ACC112 (cell line): ENCODE measurements at regions not wholly inside any gene's neighbourhood (a gene's known extent, or its start where the extent isn't known, plus 50 kb on each side); places are given as distances from the start of the nearest gene placed in this dataset.
"Not testable (repeated sequence)": the region's sequence is repeated elsewhere in the genome, so short reads cannot be mapped to it uniquely, and the experiment has no call there.

Experiments
- H2AFZ ChIP-seq: fragments of 200-600 bp; sonication (generic); one replicate; pipeline ENCODE4 v1.6.0; 2017; ENCODE audit warnings: antibody characterized with exemption, low read length; ENCODE audit not compliant: unreplicated experiment
- H3K27ac ChIP-seq: fragments of 200-600 bp; sonication (generic); 2 replicates; pipeline ENCODE4 v1.5.1; 2014; ENCODE audit warnings: low read depth, mild to moderate bottlenecking, antibody characterized with exemption, low read length, moderate library complexity
- H3K27me3 ChIP-seq: fragments of 200-600 bp; sonication (generic); 2 replicates; pipeline ENCODE4 v1.6.1; 2014; ENCODE audit warnings: mild to moderate bottlenecking, antibody characterized with exemption, low read length, moderate library complexity, mixed read lengths; ENCODE audit not compliant: insufficient read depth
- H3K36me3 ChIP-seq: fragments of 200-600 bp; sonication (generic); 2 replicates; pipeline ENCODE4 v1.6.1; 2016; ENCODE audit warnings: mild to moderate bottlenecking, antibody characterized with exemption, low read length, moderate library complexity, mixed read lengths; ENCODE audit not compliant: insufficient read depth
- H3K4me1 ChIP-seq: fragments of 200-600 bp; sonication (generic); one replicate; pipeline ENCODE4 v1.6.1; 2016; ENCODE audit warnings: low read length, mixed read lengths; ENCODE audit not compliant: insufficient read depth, unreplicated experiment, control insufficient read depth
- H3K4me3 ChIP-seq: fragments of 200-600 bp; sonication (generic); 2 replicates; pipeline ENCODE4 v1.5.1; 2014; ENCODE audit warnings: mild to moderate bottlenecking, low read depth, low read length
- H3K79me2 ChIP-seq: fragments of 200-600 bp; sonication (generic); one replicate; pipeline ENCODE4 v1.6.0; 2016; ENCODE audit warnings: low read length; ENCODE audit not compliant: control insufficient read depth, unreplicated experiment, insufficient read depth

DNA sequence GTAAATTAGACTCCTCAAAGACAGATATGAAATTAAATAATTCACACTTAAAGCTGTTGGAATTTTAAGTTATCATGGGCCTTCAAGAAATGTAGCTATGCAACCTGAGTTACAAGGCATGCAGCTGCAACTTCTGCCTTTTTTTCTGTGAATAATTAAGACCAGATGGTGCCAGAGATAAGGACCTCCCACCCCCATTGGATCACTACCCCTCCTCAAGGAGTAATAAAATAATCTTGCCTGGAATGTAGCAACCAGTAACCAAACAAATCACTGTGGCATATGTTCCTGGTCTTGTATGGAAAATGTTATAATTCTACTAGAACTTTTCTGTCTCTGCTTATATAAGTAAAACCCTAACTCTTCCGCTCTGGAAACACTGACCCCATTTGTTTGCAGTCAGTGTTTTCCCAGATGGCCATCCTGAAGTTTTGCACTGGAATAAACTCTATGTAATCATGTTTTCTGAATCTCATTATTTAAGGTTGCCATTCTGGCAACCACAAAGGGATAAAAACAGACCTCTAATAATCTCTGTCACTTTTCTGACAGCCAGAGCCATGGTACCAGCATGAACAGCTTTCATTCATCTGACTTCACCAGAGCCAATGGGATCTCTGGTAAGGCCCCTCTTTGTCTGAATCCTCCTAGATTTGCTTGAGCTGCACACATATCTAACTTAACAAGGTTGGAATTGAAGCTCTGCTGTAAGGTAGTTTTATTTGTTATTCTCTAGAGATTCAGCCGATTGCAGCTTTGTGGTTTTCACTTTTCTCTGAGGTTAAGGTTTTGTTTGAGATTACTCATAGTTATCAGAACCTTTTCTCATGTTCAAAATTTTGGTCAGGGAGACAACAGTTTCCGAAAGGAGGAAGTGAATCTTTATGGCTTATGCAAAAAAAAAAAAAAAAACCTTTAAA lies 274.6 kb downstream of the NAF1 start:
- Histone ChIP-seq H2AFZ (no peak overlapping the region), H3K27ac (no peak overlapping the region), H3K36me3 (no peaks in the 10 kb centered on the region), H3K79me2 (no peaks in the 10 kb centered on the region), H3K27me3 (no peaks in the 10 kb centered on the region), H3K4me1 (no peaks in the 10 kb centered on the region), H3K4me3 (no peak overlapping the region)

DNA sequence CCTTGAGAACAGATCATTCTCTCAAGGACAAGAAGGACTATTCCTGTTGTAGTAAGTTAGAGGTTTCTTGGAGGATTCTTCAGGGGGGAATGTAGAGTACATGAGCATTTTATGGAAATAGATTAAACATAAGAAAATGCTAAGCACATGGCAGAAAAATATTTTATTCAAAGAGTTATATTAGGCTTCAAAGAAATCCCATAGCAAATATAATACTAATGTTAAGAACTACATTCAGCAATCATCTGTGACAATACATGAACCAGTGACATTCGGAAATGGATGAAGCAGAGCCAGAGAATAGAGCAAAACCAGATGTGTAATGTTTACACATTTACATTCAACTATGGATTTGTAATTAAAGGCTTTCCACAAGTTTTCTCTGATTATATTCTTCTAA lies 288.6 kb downstream of the NAF1 start:
- Histone ChIP-seq H3K4me3 (no peak overlapping the region), H3K4me1 (no peaks in the 10 kb centered on the region), H2AFZ (no peak overlapping the region), H3K27me3 (no peaks in the 10 kb centered on the region), H3K79me2 (no peaks in the 10 kb centered on the region), H3K27ac (no peak overlapping the region), H3K36me3 (no peaks in the 10 kb centered on the region)

- Histone ChIP-seq H3K79me2 (no peaks in the 10 kb centered on the region), H2AFZ (no peak overlapping the region), H3K27me3 (no peaks in the 10 kb centered on the region), H3K4me1 (no peaks in the 10 kb centered on the region), H3K36me3 (no peaks in the 10 kb centered on the region), H3K4me3 (no peak overlapping the region), H3K27ac (no peak overlapping the region)
Measured at GRCh38 chr4:162874748-162875147, 291.9 kb downstream of the NAF1 start.

DNA sequence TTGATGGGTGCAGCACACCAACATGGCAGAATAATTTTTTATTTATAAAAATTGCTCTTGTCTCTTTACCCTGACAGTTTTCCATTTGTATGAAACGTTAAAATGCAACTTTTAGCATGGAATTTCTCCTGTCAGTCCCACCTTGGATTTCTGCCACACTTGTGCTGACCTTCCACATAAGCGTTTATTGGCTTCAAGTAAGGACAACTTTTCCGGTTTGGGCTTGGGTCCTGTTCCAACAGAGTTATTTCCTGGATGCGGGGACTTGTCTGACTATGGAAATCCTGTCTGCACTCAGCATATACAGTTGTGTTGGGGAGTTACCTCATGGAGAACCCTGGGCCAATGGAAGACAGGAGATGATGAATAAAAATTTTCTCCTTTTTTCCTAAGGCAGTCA lies 294.7 kb downstream of the NAF1 start:
- no peaks in the 10 kb centered on the region for H3K36me3 ChIP-seq
- no peaks in the 10 kb centered on the region for H3K79me2 ChIP-seq
- no peak overlapping the region for H2AFZ ChIP-seq
- H3K27ac ChIP-seq = no peak overlapping the region
- H3K27me3 ChIP-seq = no peaks in the 10 kb centered on the region
- H3K4me3 ChIP-seq = no peak overlapping the region
- H3K4me1 ChIP-seq = no peaks in the 10 kb centered on the region

DNA sequence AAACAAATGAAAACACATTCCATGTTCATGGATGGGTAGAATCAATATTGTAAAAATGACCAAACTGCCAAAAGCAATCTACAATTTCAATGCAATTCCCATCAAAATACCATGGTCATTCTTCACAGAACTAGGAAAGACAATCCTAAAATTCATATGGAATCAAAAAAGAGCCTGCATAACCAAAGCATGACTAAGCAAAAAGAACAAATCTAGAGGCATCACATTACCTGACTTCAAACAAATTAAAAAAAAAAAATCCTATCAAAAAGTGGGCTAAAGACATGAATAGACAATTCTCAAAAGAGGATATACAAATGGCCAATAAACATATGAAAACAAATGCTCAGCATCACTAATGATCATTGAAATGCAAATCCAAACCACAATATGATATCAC lies 297.5 kb downstream of the NAF1 start:
- Histone ChIP-seq H3K27ac (no peak overlapping the region), H3K36me3 (no peaks in the 10 kb centered on the region), H3K79me2 (no peaks in the 10 kb centered on the region), H2AFZ (no peak overlapping the region), H3K4me1 (no peaks in the 10 kb centered on the region), H3K27me3 (no peaks in the 10 kb centered on the region), H3K4me3 (no peak overlapping the region)

- Histone ChIP-seq H3K79me2 (no peaks in the 10 kb centered on the region), H2AFZ (no peak overlapping the region), H3K27me3 (no peaks in the 10 kb centered on the region), H3K4me3 (no peak overlapping the region), H3K4me1 (no peaks in the 10 kb centered on the region), H3K36me3 (no peaks in the 10 kb centered on the region), H3K27ac (no peak overlapping the region)
Measured at GRCh38 chr4:162866565-162866964, 300.1 kb downstream of the NAF1 start.

DNA sequence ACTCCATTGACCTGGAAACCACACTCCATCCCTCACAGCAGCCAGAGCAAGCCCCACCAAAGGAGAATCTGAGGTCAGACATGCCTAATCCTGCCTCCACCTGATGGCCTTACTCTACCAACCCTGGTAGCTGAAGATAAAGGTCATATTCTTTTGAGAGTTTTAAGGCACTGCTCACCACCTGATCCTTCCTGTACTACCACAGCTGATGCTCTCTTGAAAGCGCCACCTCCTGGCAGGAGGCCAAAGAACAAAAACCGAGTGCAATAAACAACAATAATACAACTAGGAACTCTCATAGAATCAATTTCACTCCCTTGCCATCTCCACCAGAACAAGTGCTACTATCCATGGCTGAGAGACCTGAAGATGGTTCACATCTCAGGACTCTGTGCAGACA lies 301.6 kb downstream of the NAF1 start:
- Histone ChIP-seq H3K27me3 (no peaks in the 10 kb centered on the region), H3K4me3 (no peak overlapping the region), H3K4me1 (no peaks in the 10 kb centered on the region), H3K27ac (no peak overlapping the region), H3K79me2 (no peaks in the 10 kb centered on the region), H3K36me3 (no peaks in the 10 kb centered on the region), H2AFZ (no peak overlapping the region)

DNA sequence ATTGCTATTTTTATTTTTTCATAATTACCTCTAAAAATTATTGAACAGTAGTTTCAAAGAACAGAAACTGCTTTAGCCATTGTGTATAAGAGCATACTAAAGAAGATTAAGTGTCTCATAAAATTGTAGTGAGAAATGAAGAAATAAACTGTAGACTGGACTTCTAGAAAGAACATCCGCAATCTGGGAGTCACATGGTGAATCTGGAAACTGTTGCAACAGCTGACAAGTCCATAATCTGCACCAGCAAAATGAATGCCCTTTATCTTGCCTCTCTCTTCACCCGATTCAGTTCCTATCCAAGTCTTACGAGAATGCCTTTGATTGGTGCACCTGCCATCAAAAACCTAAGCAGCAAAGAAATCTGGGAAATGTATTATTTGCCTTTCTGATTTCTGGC lies 312.9 kb downstream of the NAF1 start:
- Histone ChIP-seq H3K27me3 (no peaks in the 10 kb centered on the region), H3K4me3 (no peak overlapping the region), H3K36me3 (no peaks in the 10 kb centered on the region), H3K4me1 (no peaks in the 10 kb centered on the region), H3K79me2 (no peaks in the 10 kb centered on the region), H2AFZ (no peak overlapping the region), H3K27ac (no peak overlapping the region)

- H3K4me3 ChIP-seq = no peak overlapping the region
- H3K4me1 ChIP-seq = no peaks in the 10 kb centered on the region
- H3K27me3 ChIP-seq = no peaks in the 10 kb centered on the region
- no peak overlapping the region for H3K27ac ChIP-seq
- no peaks in the 10 kb centered on the region for H3K79me2 ChIP-seq
- H2AFZ ChIP-seq = no peak overlapping the region
- H3K36me3 ChIP-seq = no peaks in the 10 kb centered on the region
Measured at GRCh38 chr4:162852642-162853041, 314.0 kb downstream of the NAF1 start.

- not testable (repeated sequence) for H3K36me3 ChIP-seq, H2AFZ ChIP-seq, H3K27ac ChIP-seq, H3K4me3 ChIP-seq, H3K4me1 ChIP-seq, H3K79me2 ChIP-seq, H3K27me3 ChIP-seq
Measured at GRCh38 chr4:162851241-162851758, 315.4 kb downstream of the NAF1 start.

- no peak overlapping the region for H3K4me3 ChIP-seq
- H3K4me1 ChIP-seq = no peaks in the 10 kb centered on the region
- no peaks in the 10 kb centered on the region for H3K79me2 ChIP-seq
- no peak overlapping the region for H3K27ac ChIP-seq
- no peaks in the 10 kb centered on the region for H3K36me3 ChIP-seq
- H3K27me3 ChIP-seq = no peaks in the 10 kb centered on the region
- no peak overlapping the region for H2AFZ ChIP-seq
Measured at GRCh38 chr4:162849937-162850336, 316.8 kb downstream of the NAF1 start.
